Neural progenitor cell (in vitro differentiated cells): ENCODE measurements at regions not wholly inside any gene's neighbourhood (a gene's known extent, or its start where the extent isn't known, plus 50 kb on each side); places are given as distances from the start of the nearest gene placed in this dataset.

Experiments used
- CTCF ChIP-seq: fragments of 200-600 bp; sonication (generic); IDR thresholded peaks from 2 replicates; pipeline ENCODE4 v1.5.1; 2017; ENCODE audit warnings: antibody characterized with exemption, mild to moderate bottlenecking
- EZH2 ChIP-seq: fragments of 200-600 bp; sonication (generic); IDR thresholded peaks from 2 replicates; pipeline ENCODE4 v1.6.1; 2017; ENCODE audit warnings: antibody characterized with exemption, mild to moderate bottlenecking, moderate library complexity

- TF ChIP-seq CTCF (no peak), EZH2 (no peak)
Measured at GRCh38 chr19:31906111-31906871, 439.1 kb upstream of the ZNF507 start.
